ENCODE measurements at regions not wholly inside any gene's neighbourhood (a gene's known extent, or its start where the extent isn't known, plus 50 kb on each side); places are given as distances from the start of the nearest gene placed in this dataset.
"Not testable (repeated sequence)": the region's sequence is repeated elsewhere in the genome, so short reads cannot be mapped to it uniquely, and the experiment has no call there.

DNA sequence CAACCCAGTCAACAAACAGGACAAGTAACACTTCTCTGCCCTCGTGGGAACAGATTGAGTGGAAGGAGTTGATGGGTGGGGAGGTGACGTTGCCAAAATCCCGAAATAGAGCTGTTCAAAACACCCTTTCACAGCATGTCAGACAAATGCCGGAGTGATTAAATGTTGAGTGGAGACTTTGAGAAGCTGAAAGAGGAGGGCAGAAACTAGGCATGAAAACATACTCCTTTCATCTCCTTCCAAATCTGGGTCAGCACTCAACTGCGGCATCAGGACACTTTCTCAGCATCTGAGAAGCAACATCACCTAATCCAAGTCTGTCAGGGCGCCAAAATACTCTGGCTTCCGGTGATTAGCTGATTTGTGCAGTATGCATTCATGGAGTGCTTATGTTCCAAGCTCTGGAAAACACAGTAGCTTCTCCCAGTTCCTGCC, 51.5 kb upstream of the MRI1 start:
- DNase-seq: no peak

DNA sequence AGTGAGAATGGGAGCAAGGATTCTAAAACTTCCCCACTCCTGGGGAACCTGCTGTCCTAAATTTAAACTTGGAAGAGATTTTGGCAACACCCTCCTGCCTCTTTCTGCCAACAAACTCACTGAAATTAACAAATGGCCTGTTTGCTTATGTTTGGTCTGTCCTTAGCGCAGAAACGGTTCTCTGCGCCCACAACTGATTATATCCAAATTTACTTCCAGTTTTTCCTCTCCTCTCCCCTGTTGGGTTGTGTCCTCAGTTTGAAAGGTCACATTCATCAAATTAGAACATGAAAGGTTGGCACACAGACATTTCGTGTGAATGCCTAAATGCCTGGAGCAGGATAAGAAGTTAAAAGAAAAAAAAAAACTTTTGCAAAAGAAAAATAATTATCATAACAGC, 56.4 kb upstream of the MRI1 start:
- no peak for DNase-seq

DNA sequence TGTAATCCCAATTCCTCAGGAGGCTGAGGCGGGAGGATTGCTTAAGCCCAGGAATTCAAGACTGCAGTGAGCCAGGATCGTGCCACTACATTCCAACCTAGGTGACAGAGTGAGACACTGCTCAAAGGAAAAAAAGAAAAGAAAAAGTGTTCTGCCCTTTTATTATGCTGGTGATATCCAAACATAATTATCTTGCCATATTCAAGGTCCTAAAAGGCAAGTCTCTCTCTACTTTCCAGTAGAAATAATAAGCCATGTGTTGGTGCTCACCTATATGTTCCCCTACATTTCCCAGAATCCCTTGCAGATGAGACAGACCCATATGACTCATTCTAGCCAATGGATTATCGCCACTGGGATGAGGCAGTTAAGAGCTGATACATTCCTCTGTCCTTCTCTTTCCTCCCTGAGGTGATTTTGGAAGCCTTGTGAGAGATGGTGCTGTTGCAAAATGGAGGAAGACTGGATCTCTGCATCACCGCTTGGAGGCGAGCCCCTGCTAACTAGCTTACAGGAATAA, 58.3 kb upstream of the MRI1 start:
- no peak for DNase-seq

DNA sequence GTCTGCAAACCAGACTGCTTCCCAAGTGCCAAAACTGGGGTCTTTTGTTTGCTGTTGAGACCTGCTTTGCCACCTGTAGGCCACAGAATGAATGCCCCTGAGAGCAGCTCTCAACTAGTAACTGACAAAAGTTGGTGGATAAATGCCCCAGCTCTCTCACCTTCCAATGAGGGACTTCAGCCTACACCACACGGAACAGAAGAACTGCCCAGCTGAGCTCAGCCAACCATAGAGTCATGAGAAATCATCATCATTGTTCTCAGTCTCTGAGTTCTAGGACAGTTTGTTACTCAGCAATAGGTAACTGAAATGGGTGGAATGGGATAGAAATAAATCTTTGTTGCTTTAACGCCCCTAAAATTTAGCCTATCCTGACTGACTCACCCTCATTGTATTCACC, 59.1 kb upstream of the MRI1 start:
- DNase-seq: no peak

- DNase-seq: no peak
These were observed 62.7 kb upstream of the MRI1 start for GRCh38 chr19:13701624-13702023.

DNA sequence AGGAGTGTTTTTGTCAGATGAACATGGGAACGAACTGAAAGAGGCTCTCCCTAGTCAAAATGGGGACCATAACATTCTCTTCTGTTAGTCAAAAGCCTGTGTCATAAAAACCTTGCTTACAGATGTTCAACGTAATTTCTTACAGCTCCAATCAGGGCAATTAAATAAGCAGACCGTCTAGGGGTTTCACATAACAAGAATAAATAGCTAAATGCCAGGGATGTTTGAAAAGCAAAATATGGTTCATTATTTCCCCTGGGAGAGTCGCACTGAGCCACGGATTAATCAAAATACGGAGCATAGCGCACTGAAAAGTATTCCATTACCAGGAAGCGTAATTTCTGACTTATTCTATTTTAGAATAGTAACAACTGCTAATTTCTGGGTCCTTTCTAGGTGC, 63.7 kb upstream of the MRI1 start:
- DNase-seq: no peak

- DNase-seq: no peak
These were observed 64.5 kb upstream of the MRI1 start for GRCh38 chr19:13699786-13700185.

DNA sequence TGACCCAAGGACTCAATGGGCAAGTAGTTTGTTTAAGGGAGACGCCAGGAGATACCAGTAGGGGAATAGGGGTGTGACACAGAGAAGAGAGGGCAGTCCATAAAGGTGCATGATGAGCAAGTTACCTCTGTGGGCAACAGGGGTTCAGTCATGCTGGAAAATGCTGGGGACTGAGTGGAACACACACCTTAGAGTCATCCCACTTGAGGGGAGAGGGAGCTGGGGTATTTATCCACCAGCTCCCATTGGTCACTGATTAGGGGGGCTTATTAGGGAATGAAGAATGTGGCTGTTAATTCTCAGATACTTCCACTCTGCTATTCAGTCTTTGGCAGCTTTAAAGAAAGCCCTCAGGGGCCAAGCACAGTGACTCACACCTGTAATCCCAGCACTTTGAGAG, 67.5 kb upstream of the MRI1 start:
- DNase-seq: no peak

- DNase-seq: no peak
These were observed 70.4 kb upstream of the MRI1 start for GRCh38 chr19:13693889-13694288.

GRCh38 chr19:13691569-13692435, 72.5 kb upstream of the MRI1 start:
- no peak for DNase-seq

DNA sequence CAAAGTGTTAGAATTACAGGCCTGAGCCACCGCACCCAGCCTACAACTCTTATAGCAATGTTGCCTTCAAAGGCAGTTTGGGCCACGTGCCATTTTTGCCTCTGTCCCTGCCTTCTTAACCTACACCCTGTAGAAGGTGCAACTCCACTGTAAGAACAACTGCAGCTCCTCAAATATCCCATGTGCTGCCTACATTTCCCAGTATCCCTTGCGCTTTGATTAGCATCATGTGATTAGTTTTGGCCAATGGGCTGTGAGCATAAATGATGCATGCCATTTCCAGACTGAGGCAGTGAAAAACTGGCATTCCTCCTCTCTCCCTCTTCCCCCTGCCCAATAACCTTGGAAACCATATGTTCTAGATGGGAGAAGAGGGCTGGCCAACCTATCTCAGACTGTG, 75.2 kb upstream of the MRI1 start:
- DNase-seq: peak in 1 of 5 experiments; percentile 38

DNA sequence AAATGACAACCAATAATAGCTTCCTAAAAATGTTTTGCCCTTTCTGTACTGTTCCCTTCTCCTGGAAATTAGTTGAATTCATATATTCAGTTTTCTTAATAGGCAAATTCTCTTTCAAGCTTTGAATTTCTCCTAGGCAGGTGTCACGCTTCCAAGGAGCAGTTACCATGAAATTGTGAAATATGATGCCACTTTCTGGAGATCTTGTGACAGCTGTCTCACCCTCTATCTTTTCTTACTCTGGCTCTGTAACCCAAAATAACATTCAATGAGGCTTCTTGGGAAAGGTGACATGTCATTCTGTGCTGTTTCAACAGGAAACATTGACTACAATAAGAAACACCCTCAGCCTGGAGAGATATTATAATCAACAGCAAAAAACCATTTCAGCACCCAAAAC, 80.3 kb upstream of the MRI1 start:
- DNase-seq: no peak

- no peak for DNase-seq
These were observed 82.8 kb upstream of the MRI1 start for GRCh38 chr19:13681509-13681908.

GRCh38 chr19:13680708-13681360, 83.5 kb upstream of the MRI1 start:
- DNase-seq: not testable (repeated sequence)

DNA sequence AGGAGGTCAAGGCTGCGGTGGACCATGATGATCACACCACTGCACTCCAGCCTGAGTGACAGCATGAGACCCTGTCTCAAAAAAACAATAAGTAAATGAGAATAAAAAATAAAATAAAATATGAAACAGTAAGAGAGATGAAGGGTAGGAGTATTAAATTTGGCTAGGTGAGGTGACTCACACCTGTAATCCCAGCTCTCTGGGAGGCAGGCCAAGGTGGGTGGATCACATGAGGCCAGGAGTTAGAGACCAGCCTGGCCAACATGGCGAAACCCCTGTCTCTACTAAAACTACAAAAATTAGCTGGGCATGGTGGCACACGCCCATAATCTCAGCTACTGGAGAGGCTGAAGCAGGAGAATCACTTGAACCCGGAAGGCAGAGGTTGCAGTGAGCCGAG, 87.4 kb upstream of the MRI1 start:
- DNase-seq: not testable (repeated sequence)

- DNase-seq: peak in 1 of 5 experiments; percentile 53
These were observed 91.7 kb upstream of the MRI1 start for GRCh38 chr19:13672480-13673175.

DNA sequence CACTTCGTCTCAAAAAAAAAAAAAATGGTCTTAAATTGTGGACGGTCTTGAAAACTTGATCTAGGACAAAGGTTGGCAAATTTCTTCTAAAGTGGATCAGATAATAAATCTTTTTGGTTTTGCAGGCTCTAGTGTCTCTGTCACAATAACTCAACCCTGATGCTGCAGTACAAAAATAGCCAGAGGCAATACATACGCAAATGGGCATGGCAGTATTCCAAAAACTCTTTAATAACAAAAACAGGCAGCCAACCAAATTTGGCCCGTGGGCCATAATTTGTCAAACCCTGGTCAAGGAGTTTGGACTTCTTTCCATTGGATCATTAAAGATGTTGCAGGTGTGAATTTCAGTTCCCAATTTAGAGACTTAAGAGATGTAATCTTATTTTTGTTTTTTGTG, 93.5 kb upstream of the MRI1 start:
- DNase-seq: no peak

GRCh38 chr19:13669780-13670355, 94.5 kb upstream of the MRI1 start:
- no peak for DNase-seq

DNA sequence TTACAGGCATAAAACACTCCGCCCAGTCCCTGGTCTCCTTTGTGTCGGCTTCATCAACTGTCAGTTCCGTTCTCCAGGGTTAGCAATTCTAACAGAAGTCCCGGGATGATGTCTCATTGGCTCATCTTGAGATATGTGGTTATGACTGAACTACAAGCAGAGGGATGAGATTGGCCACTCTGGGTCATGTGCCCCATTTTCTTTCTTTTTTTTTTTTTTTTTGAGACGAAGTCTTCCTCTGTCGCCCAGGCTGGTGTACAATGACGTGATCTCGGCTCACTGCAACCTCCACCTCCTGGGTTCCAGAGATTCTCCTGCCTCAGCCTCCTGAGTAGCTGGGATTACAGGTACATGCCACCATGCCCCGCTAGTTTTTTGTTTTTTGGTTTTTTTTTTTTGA, 95.4 kb upstream of the MRI1 start:
- DNase-seq: no peak

GRCh38 chr19:13666165-13666564, 98.2 kb upstream of the MRI1 start:
- DNase-seq: no peak

- no peak for DNase-seq
These were observed 99.0 kb upstream of the MRI1 start for GRCh38 chr19:13665125-13665905.
